ENCODE measurements at regions not wholly inside any gene's neighbourhood (a gene's known extent, or its start where the extent isn't known, plus 50 kb on each side); places are given as distances from the start of the nearest gene placed in this dataset.

- TF ChIP-seq CTCF (conservative IDR thresholded peaks at IDR 0.05): no peak
- no peak for TF ChIP-seq ZFX (IDR thresholded peaks at IDR 0.05)
These were observed 298.9 kb upstream of the TGFBR2 start for GRCh38 chr3:30307372-30307950.
